ENCODE measurements at regions not wholly inside any gene's neighbourhood (a gene's known extent, or its start where the extent isn't known, plus 50 kb on each side); places are given as distances from the start of the nearest gene placed in this dataset. TPM values are rescaled to one million over a fixed set of nuclear protein-coding genes. Genes with fewer than 3 reads are reported as not detected.

- TF ChIP-seq POLR2A (IDR thresholded peaks at IDR 0.05) (no peak), CTCF (IDR thresholded peaks at IDR 0.05) (no peak)
- no peak overlapping the region for H3K4me3 ChIP-seq (replicated peaks in 1 of 3)
- H3K36me3 ChIP-seq, result no peaks in the 10 kb centered on the region
- H3K27ac ChIP-seq, result no peak overlapping the region
- no peaks in the 10 kb centered on the region for H3K27me3 ChIP-seq
- no peak for DNase-seq
- peaks cover 0 to 4% of the 10 kb centered on the region in 2 donors for H3K4me1 ChIP-seq
- intact Hi-C loops (cut with DNase I), result no loop called here
- WGBS, 2 donors, result 73 to 85% methylated on average over 5 of the region's 5 CpGs
- H3K9me3 ChIP-seq, result no peaks in the 10 kb centered on the region
Observed at GRCh38 chr11:105201166-105201565, 61.6 kb upstream of the CARD18 start.

DNA sequence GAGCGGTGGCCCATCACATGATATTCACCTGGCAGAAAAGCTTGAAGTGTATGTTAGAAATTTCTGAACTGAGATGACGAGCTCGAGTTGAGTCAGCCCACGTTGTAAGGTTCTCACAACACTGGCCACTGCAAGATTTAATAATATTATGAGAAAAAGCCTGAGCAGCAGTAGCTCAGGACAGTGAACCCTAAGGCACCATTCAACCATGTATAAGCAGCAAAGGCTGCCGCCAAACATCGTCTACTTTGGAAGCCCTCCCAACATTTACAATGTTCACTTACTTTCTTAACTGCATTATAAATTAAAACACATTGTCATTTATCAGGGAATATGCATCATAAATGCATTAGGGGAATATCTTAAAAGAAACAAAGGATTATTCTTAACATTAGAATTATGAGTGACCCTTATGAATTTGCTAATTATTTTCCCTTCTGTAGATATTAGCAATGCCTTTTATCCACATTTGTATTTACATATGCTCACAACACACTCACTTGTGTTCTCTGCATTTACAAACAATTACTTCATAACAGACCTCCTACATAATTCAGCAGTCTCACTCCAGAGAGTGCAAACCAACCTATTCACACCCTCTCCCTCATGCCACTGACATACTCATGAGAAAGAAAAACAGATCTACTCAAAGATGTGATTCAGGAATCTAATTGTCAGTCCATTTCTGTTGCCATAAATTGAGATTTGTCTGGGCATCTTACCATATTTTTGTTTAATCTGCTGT is 57.7 kb upstream of the CARD18 start:
- Histone ChIP-seq H3K36me3 (no peaks in the 10 kb centered on the region), H3K4me3 (replicated peaks in 1 of 3) (no peak overlapping the region), H3K27me3 (no peaks in the 10 kb centered on the region), H3K4me1 (no peaks in the 10 kb centered on the region), H3K9me3 (no peaks in the 10 kb centered on the region), H3K27ac (no peak overlapping the region)
- no peak for DNase-seq
- no peak for TF ChIP-seq CTCF (IDR thresholded peaks at IDR 0.05)
- TF ChIP-seq POLR2A (IDR thresholded peaks at IDR 0.05), result no peak
- 74 to 80% methylated on average over 6 of the region's 6 CpGs for WGBS, 2 donors
- intact Hi-C loops (cut with DNase I), result no loop called here

- WGBS, 2 donors, result 94 to 97% methylated on average over 2 of the region's 2 CpGs
- TF ChIP-seq POLR2A (IDR thresholded peaks at IDR 0.05), result no peak
- no peak for TF ChIP-seq CTCF (IDR thresholded peaks at IDR 0.05)
- H3K27me3 ChIP-seq, result no peaks in the 10 kb centered on the region
- DNase-seq, result no peak
- no peak overlapping the region for H3K27ac ChIP-seq
- intact Hi-C loops (cut with DNase I), result no loop called here
- no peak overlapping the region for H3K4me3 ChIP-seq (replicated peaks in 1 of 3)
- H3K36me3 ChIP-seq, result no peaks in the 10 kb centered on the region
- no peaks in the 10 kb centered on the region for H3K9me3 ChIP-seq
- H3K4me1 ChIP-seq, result no peaks in the 10 kb centered on the region
Observed at GRCh38 chr11:105193260-105193659, 53.7 kb upstream of the CARD18 start.

GRCh38 chr11:105192115-105192514 is 52.5 kb upstream of the CARD18 start:
- TF ChIP-seq CTCF (IDR thresholded peaks at IDR 0.05), result no peak
- TF ChIP-seq POLR2A (IDR thresholded peaks at IDR 0.05), result no peak
- intact Hi-C loops (cut with DNase I), result no loop called here
- no peaks in the 10 kb centered on the region for H3K36me3 ChIP-seq
- no peaks in the 10 kb centered on the region for H3K27me3 ChIP-seq
- no peaks in the 10 kb centered on the region for H3K4me1 ChIP-seq
- H3K9me3 ChIP-seq, result no peaks in the 10 kb centered on the region
- DNase-seq, result no peak
- no peak overlapping the region for H3K4me3 ChIP-seq (replicated peaks in 1 of 3)
- no peak overlapping the region for H3K27ac ChIP-seq

DNA sequence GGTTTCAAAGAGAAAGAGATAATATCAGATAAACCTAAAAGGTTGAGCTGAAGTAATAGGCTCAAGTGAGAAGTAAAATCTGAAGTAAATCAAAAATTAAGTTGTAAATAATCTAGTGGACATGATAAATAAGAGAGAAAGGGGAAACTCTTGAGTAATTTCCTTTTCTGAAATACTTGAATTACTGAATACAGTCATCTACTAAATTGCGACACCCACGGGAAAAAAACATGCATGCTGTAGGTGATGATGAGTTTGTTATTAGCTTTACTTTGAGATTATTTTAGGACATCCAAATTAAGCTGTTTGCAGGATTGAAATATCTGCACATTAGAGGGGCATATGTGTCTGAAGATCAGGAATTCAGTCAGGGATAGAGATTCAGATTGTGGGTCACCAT is 50.0 kb upstream of the CARD18 start:
- H3K4me1 ChIP-seq, result no peaks in the 10 kb centered on the region
- no peak overlapping the region for H3K27ac ChIP-seq
- H3K4me3 ChIP-seq (replicated peaks in 1 of 3), result no peak overlapping the region
- TF ChIP-seq POLR2A (IDR thresholded peaks at IDR 0.05) (no peak), CTCF (IDR thresholded peaks at IDR 0.05) (no peak)
- intact Hi-C loops (cut with DNase I), result no loop called here
- H3K27me3 ChIP-seq, result no peaks in the 10 kb centered on the region
- 84 to 90% methylated on average over 2 of the region's 2 CpGs for WGBS, 2 donors
- DNase-seq, result no peak
- H3K9me3 ChIP-seq, result no peaks in the 10 kb centered on the region
- H3K36me3 ChIP-seq, result no peaks in the 10 kb centered on the region

Small RNA genes in the stretch of these regions (small RNA-seq; reads per million reads assigned to genes)
- not detected for gene AP003181.1
- gene RF00017, result not detected
